PFSK-1 (cell line): ENCODE measurements at regions not wholly inside any gene's neighbourhood (a gene's known extent, or its start where the extent isn't known, plus 50 kb on each side); places are given as distances from the start of the nearest gene placed in this dataset.

Source experiments
- POLR2AphosphoS5 ChIP-seq: IDR thresholded peaks from 2 replicates; pipeline ENCODE4 v1.6.1; 2012; ENCODE audit warnings: low read depth, mild to moderate bottlenecking, control low read depth, low read length, moderate library complexity
- SIN3A ChIP-seq: IDR thresholded peaks from 2 replicates; pipeline ENCODE4 v1.6.1; 2012; ENCODE audit warnings: mild to moderate bottlenecking, low read length, moderate library complexity, borderline replicate concordance; ENCODE audit not compliant: insufficient read depth
- TAF1 ChIP-seq: IDR thresholded peaks from 2 replicates; pipeline ENCODE4 v1.6.1; 2012; ENCODE audit warnings: low read length, control low read depth, borderline replicate concordance; ENCODE audit not compliant: insufficient read depth
- TF ChIP-seq, protein P1 (sequence below), 2 experiments: IDR thresholded peaks; 2 replicates each; pipeline versions ENCODE4 v1.6.1 to v1.8.0; 2011 to 2012; ENCODE audit warnings: low read depth in 2 of 2, low read length in 2 of 2, control low read depth in 1 of 2, inconsistent platforms in 1 of 2, mild to moderate bottlenecking in 1 of 2, moderate library complexity in 1 of 2; ENCODE audit not compliant: insufficient read depth in 1 of 2

DNA sequence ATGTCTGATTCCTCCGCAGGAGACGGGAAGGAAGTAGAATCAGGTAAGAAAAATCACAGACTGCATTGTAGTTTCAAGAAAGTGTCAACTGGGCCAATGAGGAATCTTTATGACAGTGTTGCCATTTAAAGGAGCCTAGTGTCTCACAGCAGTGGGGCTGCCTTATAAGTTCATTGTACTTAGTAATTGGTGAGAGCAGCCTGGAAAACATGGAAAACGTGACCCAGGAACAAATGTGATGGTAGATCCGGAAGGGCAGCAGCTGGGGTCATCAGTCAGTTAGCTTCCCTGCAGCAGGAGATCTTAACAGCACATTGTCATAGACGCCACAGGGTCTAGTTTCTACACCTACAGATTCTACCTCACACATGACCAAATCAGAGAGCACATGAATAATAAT, 630.0 kb upstream of the LMO3 start:
- no peak for TF ChIP-seq POLR2AphosphoS5
- no peak for TF ChIP-seq TAF1
- TF ChIP-seq SIN3A, result no peak
- TF ChIP-seq, protein P1, sequence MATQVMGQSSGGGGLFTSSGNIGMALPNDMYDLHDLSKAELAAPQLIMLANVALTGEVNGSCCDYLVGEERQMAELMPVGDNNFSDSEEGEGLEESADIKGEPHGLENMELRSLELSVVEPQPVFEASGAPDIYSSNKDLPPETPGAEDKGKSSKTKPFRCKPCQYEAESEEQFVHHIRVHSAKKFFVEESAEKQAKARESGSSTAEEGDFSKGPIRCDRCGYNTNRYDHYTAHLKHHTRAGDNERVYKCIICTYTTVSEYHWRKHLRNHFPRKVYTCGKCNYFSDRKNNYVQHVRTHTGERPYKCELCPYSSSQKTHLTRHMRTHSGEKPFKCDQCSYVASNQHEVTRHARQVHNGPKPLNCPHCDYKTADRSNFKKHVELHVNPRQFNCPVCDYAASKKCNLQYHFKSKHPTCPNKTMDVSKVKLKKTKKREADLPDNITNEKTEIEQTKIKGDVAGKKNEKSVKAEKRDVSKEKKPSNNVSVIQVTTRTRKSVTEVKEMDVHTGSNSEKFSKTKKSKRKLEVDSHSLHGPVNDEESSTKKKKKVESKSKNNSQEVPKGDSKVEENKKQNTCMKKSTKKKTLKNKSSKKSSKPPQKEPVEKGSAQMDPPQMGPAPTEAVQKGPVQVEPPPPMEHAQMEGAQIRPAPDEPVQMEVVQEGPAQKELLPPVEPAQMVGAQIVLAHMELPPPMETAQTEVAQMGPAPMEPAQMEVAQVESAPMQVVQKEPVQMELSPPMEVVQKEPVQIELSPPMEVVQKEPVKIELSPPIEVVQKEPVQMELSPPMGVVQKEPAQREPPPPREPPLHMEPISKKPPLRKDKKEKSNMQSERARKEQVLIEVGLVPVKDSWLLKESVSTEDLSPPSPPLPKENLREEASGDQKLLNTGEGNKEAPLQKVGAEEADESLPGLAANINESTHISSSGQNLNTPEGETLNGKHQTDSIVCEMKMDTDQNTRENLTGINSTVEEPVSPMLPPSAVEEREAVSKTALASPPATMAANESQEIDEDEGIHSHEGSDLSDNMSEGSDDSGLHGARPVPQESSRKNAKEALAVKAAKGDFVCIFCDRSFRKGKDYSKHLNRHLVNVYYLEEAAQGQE (IDR thresholded peaks at IDR 0.05; ENCODE audit: insufficient read depth in 1 of 2, low read depth in 2 of 2, low read length in 2 of 2), result no peak
